GM12875 (cell line): ENCODE measurements at regions not wholly inside any gene's neighbourhood (a gene's known extent, or its start where the extent isn't known, plus 50 kb on each side); places are given as distances from the start of the nearest gene placed in this dataset.

ENCODE experiments used
- H3K4me3 ChIP-seq: one replicate; pipeline ENCODE4 v1.5.1; 2011; ENCODE audit warnings: low read depth, low read length, control low read depth
- CTCF ChIP-seq: IDR thresholded peaks from 2 replicates; pipeline ENCODE4 v1.5.1; 2011; ENCODE audit warnings: low read depth, mild to moderate bottlenecking, control low read depth, inconsistent platforms, low read length, moderate library complexity, borderline replicate concordance; ENCODE audit not compliant: insufficient read depth

- no peak overlapping the region for H3K4me3 ChIP-seq
Observed at GRCh38 chr3:165716592-165716991, 120.6 kb downstream of the BCHE start.

GRCh38 chr3:165713479-165713878 lies 123.7 kb downstream of the BCHE start:
- no peak overlapping the region for H3K4me3 ChIP-seq
- no peak for TF ChIP-seq CTCF

More at GRCh38 chr3:165716592-165716991, 120.6 kb downstream of the BCHE start:
- TF ChIP-seq CTCF: no peak

GRCh38 chr3:165712382-165712781 lies 124.8 kb downstream of the BCHE start:
- no peak overlapping the region for H3K4me3 ChIP-seq
- no peak for TF ChIP-seq CTCF

GRCh38 chr3:165697910-165698309 lies 139.3 kb downstream of the BCHE start:
- TF ChIP-seq CTCF: no peak
- H3K4me3 ChIP-seq: no peak overlapping the region

- TF ChIP-seq CTCF: no peak
- H3K4me3 ChIP-seq: no peak overlapping the region
Observed at GRCh38 chr3:165696496-165696895, 140.7 kb downstream of the BCHE start.

- no peak overlapping the region for H3K4me3 ChIP-seq
- TF ChIP-seq CTCF: no peak
Observed at GRCh38 chr3:165683947-165684346, 153.3 kb downstream of the BCHE start.

GRCh38 chr3:165682734-165683133 lies 154.5 kb downstream of the BCHE start:
- no peak overlapping the region for H3K4me3 ChIP-seq
- TF ChIP-seq CTCF: no peak
